Thyroid gland (tissue), 4 donors: ENCODE measurements at regions not wholly inside any gene's neighbourhood (a gene's known extent, or its start where the extent isn't known, plus 50 kb on each side); places are given as distances from the start of the nearest gene placed in this dataset.

Source experiments
- DNase-seq, 2 donors: peaks; one replicate each; pipeline ENCODE4 v3.0.0-alpha.2; 2019
- H3K27ac ChIP-seq, 3 donors: fragments of 200-600 bp; sonication (generic); 1 replicate in 2 of 3; 2 replicates in 1 of 3; pipeline ENCODE4 v1.5.1; 2016 to 2019; ENCODE audit warnings: mild to moderate bottlenecking in 1 of 3, moderate library complexity in 1 of 3
- H3K27me3 ChIP-seq: fragments of 200-600 bp; sonication (generic); one replicate; pipeline ENCODE4 v1.5.1; 2019
- H3K36me3 ChIP-seq, 2 donors: fragments of 200-600 bp; sonication (generic); one replicate each; pipeline ENCODE4 v1.5.1; 2016 to 2019
- H3K4me1 ChIP-seq, 2 donors: fragments of 200-600 bp; sonication (generic); one replicate each; pipeline ENCODE4 v1.5.1; 2017 to 2019
- H3K4me3 ChIP-seq, 3 donors: fragments of 200-600 bp; sonication (generic); replicated peaks in 1 of 3; 1 replicate in 2 of 3; 2 replicates in 1 of 3; pipeline ENCODE4 v1.5.1; 2016; ENCODE audit warnings: mild to moderate bottlenecking in 1 of 3
- H3K9me3 ChIP-seq: fragments of 200-600 bp; sonication (generic); one replicate; pipeline ENCODE4 v1.5.1; 2017
- CTCF ChIP-seq, 6 experiments: fragments of 200-600 bp in 3 of 6; fragments of 450-650 bp in 3 of 6; sonication (generic) in 3 of 6; IDR thresholded peaks; one replicate each; pipeline ENCODE4 v1.5.1; 2016 to 2019; ENCODE audit warnings: antibody characterized with exemption in 6 of 6, mild to moderate bottlenecking in 2 of 6, inconsistent platforms in 1 of 6, moderate library complexity in 1 of 6
- POLR2A ChIP-seq, 2 donors: fragments of 450-650 bp; IDR thresholded peaks; one replicate each; pipeline ENCODE4 v1.6.1; 2017; ENCODE audit warnings: antibody characterized with exemption in 2 of 2, mild to moderate bottlenecking in 2 of 2, moderate library complexity in 1 of 2
- WGBS, 2 donors: methylation state at CpG; one replicate each; pipeline ENCODE4 v1.1.5; 2017; 5-methylcytosine and 5-hydroxymethylcytosine counted together
- intact Hi-C: fragments of 100-400 bp; cut with DNase I; formaldehyde crosslinking; loops from one replicate; pipeline ENCODE4 v1.15.1; 2023

- Histone ChIP-seq H3K4me3 (no peak overlapping the region), H3K27ac (no peak overlapping the region), H3K36me3 (no peaks in the 10 kb centered on the region), H3K9me3 (no peaks in the 10 kb centered on the region), H3K27me3 (no peaks in the 10 kb centered on the region), H3K4me1 (no peaks in the 10 kb centered on the region)
- intact Hi-C loops, result no loop called here
- TF ChIP-seq POLR2A (IDR thresholded peaks at IDR 0.05), result no peak
- WGBS, 2 donors, result 65 to 97% methylated on average over 2 of the region's 2 CpGs
- no peak for DNase-seq
Measured at GRCh38 chr18:78087338-78087737, 837.7 kb downstream of the GALR1 start.

- WGBS, 2 donors, result 88 to 89% methylated on average over 11 of the region's 11 CpGs
- Histone ChIP-seq H3K27ac (no peak overlapping the region), H3K27me3 (no peaks in the 10 kb centered on the region), H3K36me3 (no peaks in the 10 kb centered on the region), H3K9me3 (no peaks in the 10 kb centered on the region), H3K4me1 (no peaks in the 10 kb centered on the region), H3K4me3 (no peak overlapping the region)
- DNase-seq, result no peak
- intact Hi-C loops, result no loop called here
- TF ChIP-seq POLR2A (IDR thresholded peaks at IDR 0.05) (no peak), CTCF (IDR thresholded peaks at IDR 0.05) (no peak)
Measured at GRCh38 chr18:78090584-78090983, 840.9 kb downstream of the GALR1 start.

- TF ChIP-seq POLR2A (IDR thresholded peaks at IDR 0.05), result no peak
- no peak for TF ChIP-seq CTCF (IDR thresholded peaks at IDR 0.05)
- Histone ChIP-seq H3K27ac (no peak overlapping the region), H3K4me1 (no peaks in the 10 kb centered on the region), H3K36me3 (no peaks in the 10 kb centered on the region), H3K4me3 (no peak overlapping the region), H3K27me3 (no peaks in the 10 kb centered on the region), H3K9me3 (no peaks in the 10 kb centered on the region)
- 78 to 84% methylated on average over 2 of the region's 2 CpGs for WGBS, 2 donors
- no peak for DNase-seq
- intact Hi-C loops, result no loop called here
Measured at GRCh38 chr18:78092901-78093300, 843.3 kb downstream of the GALR1 start.

- H3K27ac ChIP-seq, result no peak overlapping the region
- no peak overlapping the region for H3K4me3 ChIP-seq
- intact Hi-C loops, result no loop called here
- no peaks in the 10 kb centered on the region for H3K9me3 ChIP-seq
- H3K4me1 ChIP-seq, result no peaks in the 10 kb centered on the region
- DNase-seq, result no peak
- TF ChIP-seq POLR2A (IDR thresholded peaks at IDR 0.05) (no peak), CTCF (IDR thresholded peaks at IDR 0.05) (no peak)
- WGBS, 2 donors, result 87 to 90% methylated on average over 15 of the region's 15 CpGs
- no peaks in the 10 kb centered on the region for H3K27me3 ChIP-seq
- H3K36me3 ChIP-seq, result no peaks in the 10 kb centered on the region
Measured at GRCh38 chr18:78099979-78100588, 850.4 kb downstream of the GALR1 start.

GRCh38 chr18:78101091-78101490 lies 851.4 kb downstream of the GALR1 start:
- DNase-seq, result no peak
- Histone ChIP-seq H3K4me1 (no peaks in the 10 kb centered on the region), H3K27me3 (no peaks in the 10 kb centered on the region), H3K36me3 (no peaks in the 10 kb centered on the region), H3K9me3 (no peaks in the 10 kb centered on the region), H3K27ac (no peak overlapping the region), H3K4me3 (no peak overlapping the region)
- 80 to 89% methylated on average over 8 to 9 of the region's 9 CpGs for WGBS, 2 donors
- intact Hi-C loops, result no loop called here
- TF ChIP-seq POLR2A (IDR thresholded peaks at IDR 0.05), result no peak
- TF ChIP-seq CTCF (IDR thresholded peaks at IDR 0.05), result no peak

- Histone ChIP-seq H3K27ac (no peak overlapping the region), H3K9me3 (no peaks in the 10 kb centered on the region), H3K27me3 (no peaks in the 10 kb centered on the region), H3K4me3 (no peak overlapping the region), H3K36me3 (no peaks in the 10 kb centered on the region), H3K4me1 (no peaks in the 10 kb centered on the region)
- WGBS, 2 donors, result 70 to 77% methylated on average over 8 of the region's 8 CpGs
- TF ChIP-seq CTCF (IDR thresholded peaks at IDR 0.05) (no peak), POLR2A (IDR thresholded peaks at IDR 0.05) (no peak)
- intact Hi-C loops, result no loop called here
- DNase-seq, result no peak
Measured at GRCh38 chr18:78102135-78102534, 852.5 kb downstream of the GALR1 start.
